HG03378 (cell line): ENCODE measurements at regions not wholly inside any gene's neighbourhood (a gene's known extent, or its start where the extent isn't known, plus 50 kb on each side); places are given as distances from the start of the nearest gene placed in this dataset.
"Not testable (repeated sequence)": the region's sequence is repeated elsewhere in the genome, so short reads cannot be mapped to it uniquely, and the experiment has no call there.

ENCODE experiments used
- ATAC-seq: cut with Tn5 transposase; IDR thresholded peaks from one replicate; pipeline ENCODE4 v1.9.1; 2021; ENCODE audit warnings: mild to moderate bottlenecking, moderate library complexity; ENCODE audit not compliant: unreplicated experiment

GRCh38 chr9:99472240-99472915 lies 250.3 kb downstream of the SEC61B start:
- ATAC-seq, result no peak

- ATAC-seq, result no peak
Measured at GRCh38 chr9:99472916-99473245, 250.8 kb downstream of the SEC61B start.

GRCh38 chr9:99474186-99474585 lies 252.1 kb downstream of the SEC61B start:
- ATAC-seq, result no peak

GRCh38 chr9:99475401-99476065 lies 253.5 kb downstream of the SEC61B start:
- ATAC-seq, result no peak

- no peak for ATAC-seq
Measured at GRCh38 chr9:99478469-99479027, 256.5 kb downstream of the SEC61B start.

- no peak for ATAC-seq
Measured at GRCh38 chr9:99479929-99480328, 257.8 kb downstream of the SEC61B start.

GRCh38 chr9:99485459-99485858 lies 263.4 kb downstream of the SEC61B start:
- ATAC-seq, result no peak

GRCh38 chr9:99486684-99487083 lies 264.6 kb downstream of the SEC61B start:
- ATAC-seq, result no peak

GRCh38 chr9:99488131-99489059 lies 266.3 kb downstream of the SEC61B start:
- ATAC-seq, result no peak

- ATAC-seq, result no peak
Measured at GRCh38 chr9:99489060-99489413, 267.0 kb downstream of the SEC61B start.

- no peak for ATAC-seq
Measured at GRCh38 chr9:99490729-99491128, 268.6 kb downstream of the SEC61B start.

GRCh38 chr9:99491408-99492158 lies 269.5 kb downstream of the SEC61B start:
- ATAC-seq, result no peak

- no peak for ATAC-seq
Measured at GRCh38 chr9:99497641-99498040, 275.6 kb downstream of the SEC61B start.

GRCh38 chr9:99498979-99499378 lies 276.9 kb downstream of the SEC61B start:
- ATAC-seq, result not testable (repeated sequence)

- no peak for ATAC-seq
Measured at GRCh38 chr9:99505936-99506335, 283.9 kb downstream of the SEC61B start.

GRCh38 chr9:99506747-99507348 lies 284.8 kb downstream of the SEC61B start:
- no peak for ATAC-seq

- ATAC-seq, result no peak
Measured at GRCh38 chr9:99509065-99509745, 287.1 kb downstream of the SEC61B start.

- no peak for ATAC-seq
Measured at GRCh38 chr9:99509900-99510535, 287.9 kb downstream of the SEC61B start.

GRCh38 chr9:99511723-99512122 lies 289.6 kb downstream of the SEC61B start:
- ATAC-seq, result no peak
